Mucosa of rectum (tissue), 2 donors: ENCODE measurements at regions not wholly inside any gene's neighbourhood (a gene's known extent, or its start where the extent isn't known, plus 50 kb on each side); places are given as distances from the start of the nearest gene placed in this dataset.

Source experiments
- H3K27ac ChIP-seq, 2 donors: one replicate each; pipeline ENCODE4 v1.7.0; 2013; ENCODE audit warnings: inconsistent platforms in 2 of 2, low read depth in 2 of 2, low read length in 2 of 2
- H3K27me3 ChIP-seq, 2 donors: one replicate each; pipeline ENCODE4 v1.7.0; 2013; ENCODE audit warnings: low read length in 2 of 2; ENCODE audit not compliant: control insufficient read depth in 2 of 2, insufficient read depth in 2 of 2
- H3K36me3 ChIP-seq, 2 donors: one replicate each; pipeline ENCODE4 v1.7.0; 2013; ENCODE audit warnings: low read length in 2 of 2; ENCODE audit not compliant: control insufficient read depth in 2 of 2, insufficient read depth in 2 of 2
- H3K4me1 ChIP-seq, 2 donors: one replicate each; pipeline ENCODE4 v1.7.0; 2013; ENCODE audit warnings: low read length in 2 of 2, mild to moderate bottlenecking in 1 of 2; ENCODE audit not compliant: control insufficient read depth in 2 of 2, insufficient read depth in 2 of 2
- H3K4me3 ChIP-seq, 2 donors: one replicate each; pipeline ENCODE4 v1.7.0; 2013; ENCODE audit warnings: low read length in 2 of 2
- H3K9ac ChIP-seq, 2 donors: one replicate each; pipeline ENCODE4 v1.7.0; 2013; ENCODE audit warnings: low read length in 2 of 2, low read depth in 1 of 2, mild to moderate bottlenecking in 1 of 2
- H3K9me3 ChIP-seq, 2 donors: one replicate each; pipeline ENCODE4 v1.7.0; 2013; ENCODE audit warnings: low read length in 2 of 2; ENCODE audit not compliant: control insufficient read depth in 2 of 2
- donor health status: healthy.
- donor health status: Normal muscosa, but diverticular disease.

- Histone ChIP-seq H3K4me3 (no peak overlapping the region), H3K27me3 (no peaks in the 10 kb centered on the region), H3K9ac (no peak overlapping the region), H3K36me3 (no peaks in the 10 kb centered on the region), H3K9me3 (no peaks in the 10 kb centered on the region), H3K4me1 (no peaks in the 10 kb centered on the region), H3K27ac (no peak overlapping the region)
Observed at GRCh38 chr1:218217040-218217439, 68.1 kb upstream of the RRP15 start.

GRCh38 chr1:218219460-218219859 is 65.6 kb upstream of the RRP15 start:
- Histone ChIP-seq H3K27me3 (no peaks in the 10 kb centered on the region), H3K4me1 (no peaks in the 10 kb centered on the region), H3K27ac (no peak overlapping the region), H3K9ac (no peak overlapping the region), H3K9me3 (no peaks in the 10 kb centered on the region), H3K36me3 (no peaks in the 10 kb centered on the region), H3K4me3 (no peak overlapping the region)

- H3K4me1 ChIP-seq: no peaks in the 10 kb centered on the region
- no peak overlapping the region for H3K27ac ChIP-seq
- H3K27me3 ChIP-seq: no peaks in the 10 kb centered on the region
- H3K4me3 ChIP-seq: no peak overlapping the region
- H3K9ac ChIP-seq: no peak overlapping the region
- H3K36me3 ChIP-seq: no peaks in the 10 kb centered on the region
- no peaks in the 10 kb centered on the region for H3K9me3 ChIP-seq
Observed at GRCh38 chr1:218224101-218224500, 61.0 kb upstream of the RRP15 start.

- Histone ChIP-seq H3K9me3 (no peaks in the 10 kb centered on the region), H3K36me3 (no peaks in the 10 kb centered on the region), H3K4me3 (no peak overlapping the region), H3K4me1 (no peaks in the 10 kb centered on the region), H3K27ac (no peak overlapping the region), H3K27me3 (no peaks in the 10 kb centered on the region), H3K9ac (no peak overlapping the region)
Observed at GRCh38 chr1:218226005-218226404, 59.1 kb upstream of the RRP15 start.
